ENCODE measurements at regions not wholly inside any gene's neighbourhood (a gene's known extent, or its start where the extent isn't known, plus 50 kb on each side); places are given as distances from the start of the nearest gene placed in this dataset.
A peak's percentile ranks its signal among the peaks of the same experiment; 100 is the strongest.
"Not testable (repeated sequence)": the region's sequence is repeated elsewhere in the genome, so short reads cannot be mapped to it uniquely, and the experiment has no call there.

DNA sequence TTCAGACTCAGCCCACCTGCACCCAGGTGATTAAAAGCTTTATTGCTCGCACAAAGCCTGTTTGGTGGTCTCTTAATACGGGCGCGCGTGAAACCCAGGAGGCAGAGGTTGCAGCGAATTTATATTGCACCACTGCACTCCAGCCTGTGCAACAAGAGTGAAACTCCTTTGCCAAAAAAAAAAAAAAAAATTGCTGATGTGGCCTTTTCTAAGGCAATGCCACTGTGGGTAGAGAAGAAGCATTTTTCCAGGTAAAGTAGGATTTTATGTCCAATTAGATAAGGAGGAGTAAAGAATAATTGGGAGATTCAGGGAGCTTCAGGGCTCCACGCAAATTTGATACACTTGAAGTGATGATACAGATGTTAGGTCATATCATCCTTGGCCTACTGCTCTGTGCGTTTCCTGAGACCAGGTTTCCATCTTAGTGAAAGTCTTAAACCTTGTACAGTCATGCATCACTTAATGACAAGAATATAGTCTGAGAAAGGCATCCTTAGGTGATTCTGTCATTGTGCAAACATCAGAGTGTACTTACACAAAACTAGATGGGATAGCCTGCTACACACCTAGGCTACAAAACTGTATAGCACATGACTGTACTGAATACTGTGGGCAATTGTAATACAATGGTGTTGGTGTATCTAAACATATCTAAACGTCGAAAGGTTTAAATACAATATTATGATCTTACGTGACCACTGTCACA, 150.9 kb downstream of the SPRY2 start:
- no peak for DNase-seq (ENCODE audit: low spot score in 2 of 2)
- FAIRE-seq = no peak

GRCh38 chr13:80180740-80181355, 160.1 kb downstream of the SPRY2 start:
- DNase-seq (ENCODE audit: low spot score in 2 of 2) (no peak), FAIRE-seq (no peak)

GRCh38 chr13:80177327-80177726, 163.6 kb downstream of the SPRY2 start:
- no peak for FAIRE-seq
- no peak for DNase-seq (ENCODE audit: low spot score in 2 of 2)

DNA sequence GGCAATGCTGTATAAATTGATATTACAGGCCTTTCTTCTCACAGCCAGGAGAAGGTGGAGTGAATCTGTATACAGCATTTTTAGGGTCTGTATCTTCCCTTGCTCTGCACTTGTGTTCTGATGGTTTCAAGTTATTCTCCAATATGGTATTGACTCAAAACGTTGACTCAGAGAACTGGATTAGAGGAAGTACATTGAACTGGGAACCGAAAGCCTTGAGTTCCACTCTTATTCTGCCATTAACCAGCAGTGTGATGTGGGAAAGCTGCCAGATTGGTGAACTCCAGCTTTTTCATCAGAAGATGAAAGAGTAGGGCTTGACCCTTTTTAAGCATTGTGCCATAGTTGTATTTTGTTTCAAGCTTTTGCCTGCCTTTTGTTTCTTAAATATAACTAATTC, 167.7 kb downstream of the SPRY2 start:
- DNase-seq (ENCODE audit: low spot score in 2 of 2) = no peak
- FAIRE-seq = no peak

DNA sequence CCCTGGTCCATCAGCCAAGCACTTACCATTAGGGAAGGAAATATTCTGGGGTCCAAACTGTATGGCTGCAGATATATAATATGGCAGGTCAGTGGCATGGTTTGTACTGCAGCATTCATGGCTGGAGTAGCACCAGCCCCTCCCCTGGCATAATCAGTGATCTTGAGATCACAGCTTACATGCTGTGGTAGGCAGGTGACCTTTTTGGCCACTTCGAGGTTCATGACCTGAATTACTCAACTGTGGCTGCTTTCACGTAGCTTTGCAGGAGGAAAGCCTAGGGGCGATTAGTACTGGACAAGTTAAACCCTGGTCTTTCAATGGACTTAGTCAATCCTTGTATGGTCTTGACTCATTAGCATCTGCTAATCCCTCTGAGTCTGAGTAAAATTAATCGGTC, 169.8 kb downstream of the SPRY2 start:
- DNase-seq (ENCODE audit: low spot score in 2 of 2) (no peak), FAIRE-seq (no peak)

DNA sequence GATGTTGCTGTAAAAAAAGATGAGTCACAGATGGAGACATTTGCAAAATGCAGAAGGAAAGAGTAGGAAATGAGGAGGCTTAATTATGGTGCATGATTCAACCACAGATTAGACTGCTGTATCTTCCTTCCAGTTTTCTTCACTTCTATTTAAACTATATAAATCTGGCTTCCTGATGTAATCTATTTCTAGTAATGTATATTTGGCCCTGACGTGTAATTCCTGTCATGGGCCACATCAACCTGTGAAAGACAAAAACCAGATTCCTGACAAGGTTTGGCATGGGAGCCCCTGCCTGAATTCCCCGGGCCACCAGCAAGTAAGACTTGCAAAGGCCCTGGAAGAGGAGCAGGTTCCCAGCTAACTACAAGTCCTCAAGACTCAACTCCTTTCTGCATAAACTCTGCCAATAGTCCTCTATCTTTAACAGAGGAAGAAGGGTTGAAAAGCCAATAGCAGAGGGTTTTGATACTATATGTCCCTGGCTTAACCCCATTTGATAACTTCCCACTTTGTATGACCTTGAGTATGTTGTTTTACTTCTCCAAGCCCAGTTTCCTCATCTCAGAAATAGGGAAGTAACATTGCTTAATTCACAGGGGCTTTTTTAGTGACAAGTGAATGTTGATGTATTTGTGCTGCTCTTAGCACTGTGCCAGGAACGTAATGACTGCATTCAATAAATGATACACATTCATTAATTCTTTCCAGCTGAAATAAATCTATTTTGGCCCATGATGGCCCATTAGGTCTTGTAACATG, 172.7 kb downstream of the SPRY2 start:
- DNase-seq (ENCODE audit: low spot score in 2 of 2) (no peak), FAIRE-seq (no peak)

DNA sequence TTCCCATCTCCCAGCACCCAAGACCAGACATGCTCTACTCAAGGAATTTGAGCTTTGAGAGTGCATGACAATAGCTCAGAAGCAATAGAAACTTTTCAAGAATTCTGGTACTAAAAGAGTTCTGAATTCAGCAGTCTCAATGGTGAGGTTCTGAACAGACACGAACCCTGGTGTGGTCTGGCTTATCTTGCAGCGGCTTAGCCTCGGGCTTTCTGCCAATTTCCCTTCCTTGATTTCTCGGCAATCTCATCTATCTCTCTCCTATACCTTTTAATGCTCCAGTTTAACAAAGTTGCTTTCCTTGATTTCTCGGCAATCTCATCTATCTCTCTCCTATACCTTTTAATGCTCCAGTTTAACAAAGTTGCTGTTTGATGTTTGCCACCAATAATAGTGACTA, 174.6 kb downstream of the SPRY2 start:
- FAIRE-seq (no peak), DNase-seq (ENCODE audit: low spot score in 2 of 2) (no peak)

- DNase-seq (ENCODE audit: low spot score in 2 of 2) = no peak
- no peak for FAIRE-seq
These were observed 176.5 kb downstream of the SPRY2 start for GRCh38 chr13:80164462-80164861.

- FAIRE-seq = no peak
- no peak for DNase-seq (ENCODE audit: low spot score in 2 of 2)
These were observed 179.0 kb downstream of the SPRY2 start for GRCh38 chr13:80161896-80162295.

- FAIRE-seq = no peak
- no peak for DNase-seq (ENCODE audit: low spot score in 2 of 2)
These were observed 179.7 kb downstream of the SPRY2 start for GRCh38 chr13:80161219-80161618.

- FAIRE-seq (peak; percentile 72), DNase-seq (ENCODE audit: low spot score in 2 of 2) (no peak)
These were observed 180.8 kb downstream of the SPRY2 start for GRCh38 chr13:80160110-80160509.

GRCh38 chr13:80157261-80157932, 183.5 kb downstream of the SPRY2 start:
- no peak for FAIRE-seq
- DNase-seq (ENCODE audit: low spot score in 2 of 2) = no peak

GRCh38 chr13:80152142-80152541, 188.8 kb downstream of the SPRY2 start:
- not testable (repeated sequence) for DNase-seq (ENCODE audit: low spot score in 2 of 2); FAIRE-seq

- DNase-seq (ENCODE audit: low spot score in 2 of 2) = no peak
- FAIRE-seq = no peak
These were observed 189.9 kb downstream of the SPRY2 start for GRCh38 chr13:80151016-80151415.

DNA sequence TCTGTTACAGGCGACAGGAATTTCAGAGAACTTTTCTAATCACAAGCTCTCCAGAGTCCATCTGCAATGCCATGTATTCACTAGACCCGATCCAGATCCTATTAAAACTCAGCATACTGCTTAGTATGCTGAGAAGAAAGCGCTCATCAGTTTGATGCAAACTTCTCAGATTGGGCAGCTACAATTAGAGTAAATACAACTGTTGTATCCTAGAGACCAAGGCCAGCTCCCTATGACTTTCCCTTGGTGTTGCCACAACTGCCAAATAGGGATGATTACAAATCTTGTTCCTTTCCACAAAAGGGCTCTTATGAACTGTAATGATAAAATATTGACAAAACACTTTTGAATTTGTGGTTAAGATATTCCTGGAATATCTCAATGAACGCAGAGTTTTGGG, 191.2 kb downstream of the SPRY2 start:
- DNase-seq (ENCODE audit: low spot score in 2 of 2) (no peak), FAIRE-seq (no peak)

DNA sequence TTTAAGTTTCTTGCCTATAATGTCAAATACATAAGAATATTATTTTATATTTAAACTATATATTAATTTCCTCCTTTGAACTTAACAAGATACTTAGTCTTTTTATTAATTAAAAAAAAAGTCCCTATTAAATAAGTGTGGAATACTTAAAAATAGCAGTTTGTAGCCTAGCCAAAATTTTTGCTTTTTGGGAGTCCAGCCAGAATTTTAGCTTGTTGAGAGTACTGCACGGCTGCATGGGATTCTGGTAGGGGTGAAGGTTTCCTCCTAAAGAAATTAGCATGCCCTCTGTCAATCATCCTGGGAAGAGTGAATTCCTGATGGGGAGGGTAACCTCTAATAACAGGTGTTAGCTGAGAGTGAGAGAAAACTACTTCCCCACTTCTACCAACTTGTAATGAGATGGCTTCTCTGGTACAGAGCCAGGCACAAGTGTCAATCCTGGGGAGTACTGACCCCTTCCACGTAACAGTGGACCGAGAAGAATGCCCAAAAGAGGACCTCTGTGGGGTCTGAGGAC, 195.7 kb downstream of the SPRY2 start:
- FAIRE-seq = no peak

DNA sequence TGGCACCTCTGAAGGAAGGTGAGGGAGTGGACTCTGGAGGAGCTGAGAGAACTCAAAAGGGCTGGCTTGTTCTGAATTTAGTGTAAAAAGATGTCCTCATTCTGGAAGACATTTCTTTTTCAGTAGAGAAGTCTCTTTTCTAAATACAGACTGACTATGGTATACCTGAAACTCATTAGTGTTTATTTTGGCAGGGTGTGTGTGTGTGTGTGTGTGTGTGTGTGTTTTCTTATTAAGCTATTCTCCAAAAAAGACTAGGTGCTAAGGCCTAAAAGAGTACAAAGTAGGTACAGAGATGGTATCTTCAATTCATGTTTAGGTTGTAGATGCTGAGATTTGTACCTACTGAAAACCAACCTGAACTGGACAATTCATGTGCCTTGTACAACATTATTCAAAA, 196.4 kb downstream of the SPRY2 start:
- FAIRE-seq = no peak

More for the DNA sequence above, 195.7 kb downstream of the SPRY2 start:
- DNase-seq (ENCODE audit: low spot score in 2 of 2) = no peak

DNA sequence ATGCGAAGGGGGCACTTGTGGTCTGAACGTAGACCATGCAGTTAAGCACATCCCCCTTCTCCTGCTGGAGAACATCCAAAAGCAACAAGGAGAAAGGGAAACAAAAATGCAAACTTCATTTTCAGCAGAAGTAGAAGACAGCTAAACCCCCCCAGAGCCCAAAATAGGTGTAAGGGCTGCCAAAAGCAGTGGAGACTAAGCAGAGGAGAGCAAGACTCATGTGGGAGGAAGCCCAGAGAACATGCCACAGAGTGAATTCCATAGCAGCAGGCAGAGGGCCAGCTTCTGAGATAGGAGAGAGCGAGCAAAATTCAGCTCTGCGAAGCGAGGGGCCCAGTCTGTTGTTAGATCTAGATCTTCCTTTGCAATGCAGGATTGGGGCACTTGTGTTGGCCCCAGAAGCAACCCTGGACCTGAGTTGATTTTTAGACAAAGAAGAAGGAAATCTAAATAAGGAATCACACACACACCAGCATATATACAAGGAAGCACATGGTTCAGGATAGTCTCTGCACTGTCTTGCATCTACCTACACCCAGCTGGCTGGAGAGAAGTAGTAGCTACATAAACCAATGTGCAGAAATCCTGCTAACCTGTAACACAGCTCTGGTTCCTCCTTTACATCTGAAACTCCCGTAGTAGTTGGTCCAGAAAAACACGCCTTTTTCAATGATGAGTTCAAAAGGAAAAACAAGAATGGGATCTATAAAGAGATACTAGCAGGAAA, 199.6 kb downstream of the SPRY2 start:
- no peak for DNase-seq (ENCODE audit: low spot score in 2 of 2)
- no peak for FAIRE-seq

More for the DNA sequence above, 196.4 kb downstream of the SPRY2 start:
- DNase-seq (ENCODE audit: low spot score in 2 of 2) = no peak

- FAIRE-seq = no peak
- DNase-seq (ENCODE audit: low spot score in 2 of 2) = no peak
These were observed 200.2 kb downstream of the SPRY2 start for GRCh38 chr13:80140685-80141084.

GRCh38 chr13:80139196-80139595, 201.7 kb downstream of the SPRY2 start:
- no peak for DNase-seq (ENCODE audit: low spot score in 2 of 2)
- FAIRE-seq = no peak

All from frontal cortex (tissue), 3 donors.